H1 (cell line): ENCODE measurements at regions not wholly inside any gene's neighbourhood (a gene's known extent, or its start where the extent isn't known, plus 50 kb on each side); places are given as distances from the start of the nearest gene placed in this dataset.

Source experiments
- ASH2L ChIP-seq: fragments of 200-600, 300-600 bp; sonication (generic); IDR thresholded peaks from one replicate; pipeline ENCODE4 v1.7.1; 2017; ENCODE audit warnings: low read length
- BCL11A ChIP-seq, 2 experiments: IDR thresholded peaks; one replicate each; pipeline ENCODE4 v1.6.1; 2011; ENCODE audit warnings: low read depth in 2 of 2, low read length in 2 of 2, mild to moderate bottlenecking in 2 of 2
- CBX5 ChIP-seq: fragments of 300-800, 300-1000 bp; sonication (generic); IDR thresholded peaks from 2 replicates; pipeline ENCODE4 v1.7.1; 2016; ENCODE audit warnings: antibody characterized with exemption, low read length, low read depth
- CHD2 ChIP-seq: IDR thresholded peaks from 2 replicates; pipeline ENCODE4 v1.6.1; 2012; ENCODE audit warnings: low read length, improper control_type of control experiment
- CTBP2 ChIP-seq: IDR thresholded peaks from 2 replicates; pipeline ENCODE4 v1.7.0; 2011; ENCODE audit warnings: borderline replicate concordance, mild to moderate bottlenecking, moderate library complexity, mixed read lengths, low read length; ENCODE audit not compliant: insufficient read depth, insufficient read length
- GTF2F1 ChIP-seq: IDR thresholded peaks from 2 replicates; pipeline ENCODE4 v1.6.1; 2012; ENCODE audit warnings: low read depth, low read length, improper control_type of control experiment, borderline replicate concordance
- KDM4A ChIP-seq: IDR thresholded peaks from one replicate; pipeline ENCODE4 v1.7.1; 2012; ENCODE audit warnings: low read depth, mild to moderate bottlenecking, moderate library complexity, low read length, inconsistent platforms; ENCODE audit not compliant: severe bottlenecking
- POU5F1 ChIP-seq: IDR thresholded peaks from 2 replicates; pipeline ENCODE4 v1.6.1; 2011; ENCODE audit warnings: low read depth, mild to moderate bottlenecking, low read length, moderate library complexity
- SAP30 ChIP-seq: fragments of 300-600 bp; sonication (generic); IDR thresholded peaks from 2 replicates; pipeline ENCODE4 v1.7.1; 2012; ENCODE audit warnings: low read length, moderate library complexity, mild to moderate bottlenecking, inconsistent platforms; ENCODE audit not compliant: insufficient read depth, insufficient replicate concordance
- SIN3A ChIP-seq, 2 experiments: IDR thresholded peaks in 1 of 2; conservative IDR thresholded peaks in 1 of 2; 2 replicates each; pipeline ENCODE4 v1.6.1; 2011 to 2012; ENCODE audit warnings: low read length in 2 of 2, improper control_type of control experiment in 1 of 2, low read depth in 1 of 2, mild to moderate bottlenecking in 1 of 2
- SP1 ChIP-seq: IDR thresholded peaks from 2 replicates; pipeline ENCODE4 v1.6.1; 2011; ENCODE audit warnings: low read depth, low read length
- TF ChIP-seq, protein P1 (sequence below): fragments of 300-600 bp; sonication (generic); IDR thresholded peaks from 2 replicates; pipeline ENCODE4 v1.7.1; 2012; ENCODE audit warnings: low read length, moderate library complexity, mild to moderate bottlenecking, inconsistent platforms; ENCODE audit not compliant: insufficient replicate concordance

DNA sequence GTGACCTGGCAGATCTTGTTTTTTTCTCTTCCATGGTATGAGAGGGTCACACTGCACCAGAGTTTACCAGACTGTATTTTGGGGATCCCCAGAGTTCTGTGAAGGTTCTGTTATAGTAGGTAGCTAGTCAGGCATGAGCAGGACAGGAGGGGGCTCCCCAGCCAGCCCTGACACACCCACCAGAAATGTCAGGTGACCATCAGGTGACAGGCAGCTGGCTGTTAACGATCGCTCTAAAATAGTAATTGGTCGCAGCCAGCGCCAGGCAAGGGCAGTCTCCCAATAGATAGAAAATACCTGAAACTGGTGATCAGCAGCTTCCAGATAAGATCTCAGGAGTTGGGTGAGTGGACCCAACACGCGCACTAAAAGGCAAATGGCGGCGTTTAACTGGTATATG, 264.9 kb downstream of the RHOU start (continued):
- TF ChIP-seq, protein P1, sequence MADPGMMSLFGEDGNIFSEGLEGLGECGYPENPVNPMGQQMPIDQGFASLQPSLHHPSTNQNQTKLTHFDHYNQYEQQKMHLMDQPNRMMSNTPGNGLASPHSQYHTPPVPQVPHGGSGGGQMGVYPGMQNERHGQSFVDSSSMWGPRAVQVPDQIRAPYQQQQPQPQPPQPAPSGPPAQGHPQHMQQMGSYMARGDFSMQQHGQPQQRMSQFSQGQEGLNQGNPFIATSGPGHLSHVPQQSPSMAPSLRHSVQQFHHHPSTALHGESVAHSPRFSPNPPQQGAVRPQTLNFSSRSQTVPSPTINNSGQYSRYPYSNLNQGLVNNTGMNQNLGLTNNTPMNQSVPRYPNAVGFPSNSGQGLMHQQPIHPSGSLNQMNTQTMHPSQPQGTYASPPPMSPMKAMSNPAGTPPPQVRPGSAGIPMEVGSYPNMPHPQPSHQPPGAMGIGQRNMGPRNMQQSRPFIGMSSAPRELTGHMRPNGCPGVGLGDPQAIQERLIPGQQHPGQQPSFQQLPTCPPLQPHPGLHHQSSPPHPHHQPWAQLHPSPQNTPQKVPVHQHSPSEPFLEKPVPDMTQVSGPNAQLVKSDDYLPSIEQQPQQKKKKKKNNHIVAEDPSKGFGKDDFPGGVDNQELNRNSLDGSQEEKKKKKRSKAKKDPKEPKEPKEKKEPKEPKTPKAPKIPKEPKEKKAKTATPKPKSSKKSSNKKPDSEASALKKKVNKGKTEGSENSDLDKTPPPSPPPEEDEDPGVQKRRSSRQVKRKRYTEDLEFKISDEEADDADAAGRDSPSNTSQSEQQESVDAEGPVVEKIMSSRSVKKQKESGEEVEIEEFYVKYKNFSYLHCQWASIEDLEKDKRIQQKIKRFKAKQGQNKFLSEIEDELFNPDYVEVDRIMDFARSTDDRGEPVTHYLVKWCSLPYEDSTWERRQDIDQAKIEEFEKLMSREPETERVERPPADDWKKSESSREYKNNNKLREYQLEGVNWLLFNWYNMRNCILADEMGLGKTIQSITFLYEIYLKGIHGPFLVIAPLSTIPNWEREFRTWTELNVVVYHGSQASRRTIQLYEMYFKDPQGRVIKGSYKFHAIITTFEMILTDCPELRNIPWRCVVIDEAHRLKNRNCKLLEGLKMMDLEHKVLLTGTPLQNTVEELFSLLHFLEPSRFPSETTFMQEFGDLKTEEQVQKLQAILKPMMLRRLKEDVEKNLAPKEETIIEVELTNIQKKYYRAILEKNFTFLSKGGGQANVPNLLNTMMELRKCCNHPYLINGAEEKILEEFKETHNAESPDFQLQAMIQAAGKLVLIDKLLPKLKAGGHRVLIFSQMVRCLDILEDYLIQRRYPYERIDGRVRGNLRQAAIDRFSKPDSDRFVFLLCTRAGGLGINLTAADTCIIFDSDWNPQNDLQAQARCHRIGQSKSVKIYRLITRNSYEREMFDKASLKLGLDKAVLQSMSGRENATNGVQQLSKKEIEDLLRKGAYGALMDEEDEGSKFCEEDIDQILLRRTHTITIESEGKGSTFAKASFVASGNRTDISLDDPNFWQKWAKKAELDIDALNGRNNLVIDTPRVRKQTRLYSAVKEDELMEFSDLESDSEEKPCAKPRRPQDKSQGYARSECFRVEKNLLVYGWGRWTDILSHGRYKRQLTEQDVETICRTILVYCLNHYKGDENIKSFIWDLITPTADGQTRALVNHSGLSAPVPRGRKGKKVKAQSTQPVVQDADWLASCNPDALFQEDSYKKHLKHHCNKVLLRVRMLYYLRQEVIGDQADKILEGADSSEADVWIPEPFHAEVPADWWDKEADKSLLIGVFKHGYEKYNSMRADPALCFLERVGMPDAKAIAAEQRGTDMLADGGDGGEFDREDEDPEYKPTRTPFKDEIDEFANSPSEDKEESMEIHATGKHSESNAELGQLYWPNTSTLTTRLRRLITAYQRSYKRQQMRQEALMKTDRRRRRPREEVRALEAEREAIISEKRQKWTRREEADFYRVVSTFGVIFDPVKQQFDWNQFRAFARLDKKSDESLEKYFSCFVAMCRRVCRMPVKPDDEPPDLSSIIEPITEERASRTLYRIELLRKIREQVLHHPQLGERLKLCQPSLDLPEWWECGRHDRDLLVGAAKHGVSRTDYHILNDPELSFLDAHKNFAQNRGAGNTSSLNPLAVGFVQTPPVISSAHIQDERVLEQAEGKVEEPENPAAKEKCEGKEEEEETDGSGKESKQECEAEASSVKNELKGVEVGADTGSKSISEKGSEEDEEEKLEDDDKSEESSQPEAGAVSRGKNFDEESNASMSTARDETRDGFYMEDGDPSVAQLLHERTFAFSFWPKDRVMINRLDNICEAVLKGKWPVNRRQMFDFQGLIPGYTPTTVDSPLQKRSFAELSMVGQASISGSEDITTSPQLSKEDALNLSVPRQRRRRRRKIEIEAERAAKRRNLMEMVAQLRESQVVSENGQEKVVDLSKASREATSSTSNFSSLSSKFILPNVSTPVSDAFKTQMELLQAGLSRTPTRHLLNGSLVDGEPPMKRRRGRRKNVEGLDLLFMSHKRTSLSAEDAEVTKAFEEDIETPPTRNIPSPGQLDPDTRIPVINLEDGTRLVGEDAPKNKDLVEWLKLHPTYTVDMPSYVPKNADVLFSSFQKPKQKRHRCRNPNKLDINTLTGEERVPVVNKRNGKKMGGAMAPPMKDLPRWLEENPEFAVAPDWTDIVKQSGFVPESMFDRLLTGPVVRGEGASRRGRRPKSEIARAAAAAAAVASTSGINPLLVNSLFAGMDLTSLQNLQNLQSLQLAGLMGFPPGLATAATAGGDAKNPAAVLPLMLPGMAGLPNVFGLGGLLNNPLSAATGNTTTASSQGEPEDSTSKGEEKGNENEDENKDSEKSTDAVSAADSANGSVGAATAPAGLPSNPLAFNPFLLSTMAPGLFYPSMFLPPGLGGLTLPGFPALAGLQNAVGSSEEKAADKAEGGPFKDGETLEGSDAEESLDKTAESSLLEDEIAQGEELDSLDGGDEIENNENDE: no peak
- no peak for TF ChIP-seq POU5F1
- no peak for TF ChIP-seq BCL11A (IDR thresholded peaks at IDR 0.05; ENCODE audit: low read depth in 2 of 2, low read length in 2 of 2)
- TF ChIP-seq CBX5: no peak
- no peak for TF ChIP-seq CHD2
- TF ChIP-seq SP1: no peak
- no peak for TF ChIP-seq CTBP2
- TF ChIP-seq KDM4A: no peak
- TF ChIP-seq ASH2L: no peak
- TF ChIP-seq SIN3A (conservative IDR thresholded peaks at IDR 0.05 in 1 of 2, IDR thresholded peaks at IDR 0.05 in 1 of 2; ENCODE audit: low read depth in 1 of 2, low read length in 2 of 2): no peak
- TF ChIP-seq SAP30: no peak
- no peak for TF ChIP-seq GTF2F1
